ENCODE measurements at regions not wholly inside any gene's neighbourhood (a gene's known extent, or its start where the extent isn't known, plus 50 kb on each side); places are given as distances from the start of the nearest gene placed in this dataset.
A peak's percentile ranks its signal among the peaks of the same experiment; 100 is the strongest.

DNA sequence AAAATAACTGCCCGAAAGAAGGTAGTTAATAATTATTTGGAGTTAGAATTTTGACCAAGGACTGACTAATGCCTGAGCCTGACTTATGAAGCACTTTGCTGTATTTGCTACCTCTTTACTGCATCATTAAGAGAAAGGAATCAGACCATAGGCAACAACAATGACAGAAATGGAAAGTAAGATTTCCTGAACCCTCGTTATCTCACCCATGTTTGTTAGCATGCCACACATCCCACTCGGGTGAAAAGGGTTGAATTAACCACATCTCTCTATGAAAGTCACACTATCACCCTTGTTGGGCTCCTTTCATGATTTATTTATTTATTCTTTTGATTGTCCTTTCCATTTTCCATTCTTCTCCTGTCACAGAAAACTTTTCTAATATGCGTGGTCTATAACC lies 59.6 kb downstream of the OLIG3 start:
- DNase-seq (ENCODE audit: low spot score), result no peak

DNA sequence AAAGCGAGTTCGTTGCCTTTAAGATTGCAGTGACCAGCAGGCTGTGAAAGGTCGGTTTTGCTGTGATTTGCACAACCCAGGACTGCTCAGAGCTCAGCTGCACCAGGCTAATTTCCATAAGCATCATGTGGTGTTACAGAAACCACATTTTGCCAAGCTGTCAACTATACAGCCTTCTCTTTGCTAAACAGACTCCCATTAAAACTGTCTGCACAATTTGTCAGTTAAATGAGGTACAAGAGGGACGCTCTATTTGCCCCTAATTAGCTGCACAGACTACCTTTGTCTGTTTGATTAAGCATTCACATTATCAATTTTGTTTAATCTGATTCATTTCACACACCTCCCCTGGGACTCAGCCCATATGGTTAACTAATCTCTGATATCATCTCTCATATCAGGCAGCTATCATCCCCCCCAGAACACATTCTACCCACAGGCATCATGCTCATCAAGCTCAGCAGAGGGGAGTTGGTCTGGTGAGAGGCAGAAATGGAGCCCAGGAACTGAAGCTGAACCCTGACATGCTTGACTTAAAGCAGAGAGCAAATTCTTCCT lies 62.1 kb downstream of the OLIG3 start:
- no peak for DNase-seq (ENCODE audit: low spot score)

GRCh38 chr6:137430954-137431353 lies 63.2 kb downstream of the OLIG3 start:
- DNase-seq (ENCODE audit: low spot score), result no peak

DNA sequence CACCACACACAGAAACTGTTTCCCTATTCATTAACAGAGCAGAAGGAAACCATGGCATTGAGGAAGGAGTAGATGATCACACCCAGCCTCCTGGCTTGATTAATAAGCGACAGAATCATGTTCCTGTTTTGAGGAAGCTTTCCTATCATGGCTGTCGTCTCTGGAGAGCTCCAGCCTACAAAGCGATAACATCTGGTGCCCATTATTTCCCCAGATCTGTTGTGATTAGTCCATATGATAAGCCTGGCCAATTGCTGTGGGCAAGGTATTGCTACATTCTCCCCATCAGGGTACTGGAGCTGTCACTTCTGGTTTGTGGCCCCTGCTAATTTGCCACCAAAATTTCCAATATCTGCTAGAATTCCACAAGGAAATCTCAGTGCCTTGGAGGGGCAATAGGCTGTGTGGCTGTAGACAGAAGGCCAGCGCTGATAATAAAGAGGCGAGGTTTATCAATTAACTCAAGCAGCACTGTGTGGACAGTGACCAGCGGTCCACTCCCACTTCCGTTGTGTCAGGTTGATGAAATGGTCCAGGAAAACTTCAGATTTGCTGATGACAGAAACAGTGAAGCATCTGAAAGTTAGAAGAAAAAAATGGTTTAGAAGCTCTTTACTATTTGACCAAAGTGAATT lies 66.4 kb downstream of the OLIG3 start:
- no peak for DNase-seq (ENCODE audit: low spot score)

DNA sequence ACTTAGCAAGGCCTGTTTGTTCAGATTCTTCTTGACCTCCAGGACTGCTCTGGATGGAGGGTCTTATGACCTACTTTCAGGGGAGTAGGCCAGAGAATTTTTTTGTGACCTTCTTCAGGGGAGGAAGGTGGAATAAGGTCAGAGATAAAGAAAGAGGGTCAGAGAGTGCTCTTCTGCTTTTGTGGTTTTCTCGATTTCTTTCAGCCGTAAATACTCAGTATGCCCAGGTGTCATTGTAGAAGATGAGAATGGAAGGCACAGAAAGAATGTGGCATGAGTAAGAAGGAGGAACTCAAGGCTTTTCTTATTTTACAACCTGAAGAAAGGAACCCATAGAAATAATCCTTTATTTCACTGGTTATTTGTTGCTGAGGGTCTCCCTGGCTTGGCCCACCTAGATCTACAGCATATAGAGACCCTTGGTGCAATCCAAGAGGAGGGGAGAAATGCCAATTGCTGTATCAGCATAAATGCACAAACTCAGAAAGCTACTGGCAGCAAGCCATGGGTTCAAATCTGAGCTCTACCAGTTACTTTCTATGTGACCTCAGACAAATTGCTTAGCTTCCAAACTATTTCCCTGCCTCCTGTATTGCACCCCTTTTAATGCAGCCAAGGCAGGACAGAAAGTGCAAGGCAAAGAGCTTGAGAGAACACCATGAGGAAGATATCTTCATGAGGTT lies 68.0 kb downstream of the OLIG3 start:
- DNase-seq (ENCODE audit: low spot score), result no peak

- DNase-seq (ENCODE audit: low spot score), result no peak
Observed at GRCh38 chr6:137424251-137424650, 69.9 kb downstream of the OLIG3 start.

DNA sequence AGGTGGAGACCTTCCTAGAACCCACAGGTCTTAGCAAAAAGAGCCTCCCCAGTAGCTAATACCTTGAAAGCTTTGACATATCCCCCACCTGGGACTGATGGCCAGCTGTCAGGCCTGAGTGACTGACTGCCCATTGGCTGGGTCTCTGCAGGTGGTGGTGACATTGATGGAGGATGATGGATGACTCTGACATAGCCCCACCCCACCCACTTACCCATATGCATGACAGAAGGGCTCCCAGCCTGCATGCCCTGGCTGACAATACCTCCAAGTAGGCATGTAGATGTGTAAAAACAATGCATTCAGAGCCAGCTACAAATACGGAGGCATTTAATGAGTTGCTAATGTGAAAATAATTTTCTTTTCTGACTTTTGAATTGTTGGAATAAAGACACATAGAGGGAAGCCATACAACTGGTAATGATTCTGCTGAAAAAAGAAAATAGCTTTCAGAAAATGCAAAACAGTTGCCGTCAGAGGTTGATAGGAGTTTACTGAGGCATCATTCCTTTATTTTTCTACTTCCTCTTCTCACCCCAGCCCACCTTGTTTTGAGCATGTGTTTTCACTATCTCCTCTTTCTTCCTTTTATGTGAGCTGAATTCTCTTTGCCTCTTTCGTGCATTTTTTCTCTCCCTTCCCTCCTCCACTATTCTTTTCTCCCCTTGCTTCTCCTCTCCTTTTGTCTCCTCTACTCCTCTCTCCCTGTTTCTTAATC lies 70.6 kb downstream of the OLIG3 start:
- no peak for DNase-seq (ENCODE audit: low spot score)

DNA sequence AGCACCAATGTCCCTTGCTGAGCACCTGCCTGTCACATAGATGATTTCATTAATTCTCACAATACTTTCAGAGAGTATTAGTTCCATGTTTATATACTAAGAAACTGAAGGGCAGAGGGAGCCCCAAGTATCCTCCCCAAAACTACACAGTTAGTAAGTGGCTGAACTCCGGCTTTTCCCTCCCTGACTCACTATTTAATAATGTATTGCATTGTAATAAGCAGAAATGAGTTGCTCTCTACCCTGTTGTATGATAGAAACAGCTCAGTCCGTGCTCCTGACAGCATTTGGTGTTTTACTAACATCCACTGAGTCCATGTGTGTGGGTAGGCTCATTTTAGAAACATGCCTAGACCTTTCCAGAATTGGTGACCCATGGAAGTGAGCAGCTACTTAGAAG lies 76.8 kb downstream of the OLIG3 start:
- DNase-seq (ENCODE audit: low spot score), result no peak

- DNase-seq (ENCODE audit: low spot score), result no peak
Observed at GRCh38 chr6:137416376-137417109, 77.7 kb downstream of the OLIG3 start.

DNA sequence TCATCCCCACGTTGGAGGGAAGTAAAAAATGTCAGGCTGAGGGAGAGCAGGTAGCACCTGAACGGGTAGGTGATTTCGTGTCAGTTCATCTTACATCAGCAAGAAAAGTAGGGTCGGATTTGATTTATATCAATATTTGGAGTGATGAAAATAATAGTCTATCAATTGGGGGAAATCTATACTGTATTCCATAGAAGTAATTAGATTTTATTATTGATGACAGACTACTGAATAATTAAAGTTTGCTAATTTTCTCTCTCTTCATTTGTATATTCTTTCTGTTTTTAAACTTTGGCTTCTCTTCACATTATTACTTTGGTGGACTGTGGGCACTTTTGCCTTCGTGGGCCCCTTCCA lies 78.4 kb downstream of the OLIG3 start:
- DNase-seq (ENCODE audit: low spot score), result no peak

DNA sequence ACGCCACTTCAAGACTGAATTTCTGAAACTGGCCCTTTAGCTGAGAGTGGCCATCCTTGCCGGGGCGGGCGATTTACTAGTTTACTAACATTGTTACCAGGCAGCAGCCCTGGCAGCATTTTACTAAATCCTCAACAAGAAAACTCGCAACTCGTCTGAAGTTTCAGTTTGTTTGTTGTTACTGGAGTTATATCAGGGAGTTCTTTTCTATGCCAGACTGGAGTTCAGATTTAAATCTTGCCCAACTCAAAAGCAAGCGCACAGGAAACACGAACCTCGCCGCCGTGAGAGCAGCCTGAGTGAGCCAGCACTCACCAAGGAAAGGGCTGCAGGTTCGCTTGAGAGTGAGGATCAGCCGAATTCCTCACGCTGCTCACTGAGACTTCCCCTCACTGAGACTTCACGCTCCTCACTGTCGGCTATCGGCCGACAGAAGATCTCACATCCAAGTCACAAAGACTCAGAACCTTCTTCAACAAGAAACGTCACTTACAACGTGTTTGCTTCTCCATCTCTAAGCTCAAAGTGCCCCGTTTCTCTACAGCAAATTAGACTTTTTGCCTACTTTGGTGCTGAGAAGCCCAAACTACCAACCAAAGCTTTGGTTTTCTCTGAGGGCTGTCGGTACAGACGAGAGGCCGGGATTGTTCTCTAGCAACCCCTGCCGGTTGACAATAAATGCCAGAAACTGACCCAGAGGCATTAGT lies 78.9 kb downstream of the OLIG3 start:
- peak; percentile 81 for DNase-seq (ENCODE audit: low spot score)

- DNase-seq (ENCODE audit: low spot score), result no peak
Observed at GRCh38 chr6:137414599-137414998, 79.6 kb downstream of the OLIG3 start.

DNA sequence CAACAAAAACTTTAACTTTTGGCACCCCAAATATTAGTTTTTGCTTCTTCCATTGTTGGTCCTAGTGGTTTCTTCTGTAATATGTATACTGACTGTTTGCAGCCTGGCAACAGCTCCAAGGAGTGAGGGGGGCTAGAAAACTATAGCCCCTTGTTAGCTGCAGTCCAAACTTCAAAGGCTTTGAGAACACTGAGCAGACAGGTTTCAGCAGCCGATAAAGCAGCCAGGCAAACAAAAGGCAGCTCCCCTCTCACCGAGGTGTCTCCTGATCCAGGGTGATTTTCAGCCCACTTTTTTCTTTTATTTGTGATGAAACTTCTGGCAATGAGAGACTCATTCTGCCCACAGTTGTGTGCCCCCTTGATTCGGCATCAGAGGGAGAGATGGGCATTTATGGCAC lies 80.7 kb downstream of the OLIG3 start:
- no peak for DNase-seq (ENCODE audit: low spot score)

DNA sequence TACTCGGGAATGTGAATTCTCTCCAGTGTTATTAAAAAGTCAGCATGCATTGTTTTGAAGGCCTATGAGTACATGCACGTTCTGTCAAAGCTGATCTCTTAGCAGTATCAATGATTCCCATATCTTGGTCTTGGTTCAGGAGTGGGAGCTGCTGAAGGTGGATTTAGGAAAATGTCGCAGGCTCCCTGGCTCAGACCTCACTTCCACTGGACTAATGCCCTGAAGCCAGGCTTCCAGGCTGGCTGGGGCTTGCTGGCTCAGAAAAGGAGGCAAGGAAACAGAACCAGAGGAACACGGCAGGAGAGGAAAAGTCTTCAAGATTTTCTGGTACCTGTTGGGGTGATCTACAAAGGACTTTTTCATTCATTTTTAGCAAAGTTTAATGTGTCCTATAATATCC lies 81.6 kb downstream of the OLIG3 start:
- DNase-seq (ENCODE audit: low spot score), result no peak

DNA sequence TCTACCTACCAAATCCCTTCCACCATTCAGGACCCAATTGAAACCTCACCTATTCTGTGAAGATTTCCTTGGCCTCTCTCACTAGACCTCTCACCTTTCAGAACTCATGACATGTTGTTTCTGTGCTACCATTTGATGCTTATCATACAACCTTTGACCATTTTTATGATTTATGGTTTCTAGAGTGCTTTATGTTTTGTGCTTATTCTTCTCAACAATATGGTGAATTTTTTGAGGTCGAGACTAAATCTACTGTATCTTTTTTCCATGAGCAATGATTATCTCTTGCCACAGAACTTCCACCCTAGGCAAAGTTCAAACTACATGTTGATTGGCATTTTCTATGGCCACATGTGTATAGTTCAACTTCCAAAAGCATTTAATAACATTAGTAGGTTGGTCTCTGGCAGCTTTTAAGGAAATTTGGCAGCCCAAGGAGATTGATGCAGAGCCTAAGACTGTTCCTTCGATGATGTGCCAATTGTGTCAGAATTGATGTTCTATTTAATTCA lies 84.9 kb downstream of the OLIG3 start:
- DNase-seq (ENCODE audit: low spot score), result no peak

DNA sequence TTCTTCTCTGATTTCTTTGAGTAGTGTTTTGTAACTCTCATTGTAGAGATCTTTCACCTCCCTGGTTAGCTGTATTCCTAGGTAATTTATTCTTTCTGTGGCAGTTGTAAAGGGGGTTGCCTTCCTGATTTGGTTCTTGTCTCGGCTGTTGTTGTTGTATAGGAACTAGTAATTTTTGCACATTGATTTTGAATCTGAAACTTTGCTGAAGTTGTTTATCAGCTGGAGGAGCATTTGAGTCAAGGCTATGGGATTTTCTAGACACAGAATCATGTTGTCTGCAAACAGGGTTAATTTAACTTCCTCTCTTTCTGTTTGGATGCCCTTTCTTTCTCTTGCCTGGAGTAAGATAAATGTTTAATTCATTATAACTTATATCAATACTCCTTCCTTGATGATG lies 86.4 kb downstream of the OLIG3 start:
- no peak for DNase-seq (ENCODE audit: low spot score)

- DNase-seq (ENCODE audit: low spot score), result no peak
Observed at GRCh38 chr6:137405806-137406205, 88.4 kb downstream of the OLIG3 start.

- DNase-seq (ENCODE audit: low spot score), result no peak
Observed at GRCh38 chr6:137403855-137404254, 90.3 kb downstream of the OLIG3 start.

DNA sequence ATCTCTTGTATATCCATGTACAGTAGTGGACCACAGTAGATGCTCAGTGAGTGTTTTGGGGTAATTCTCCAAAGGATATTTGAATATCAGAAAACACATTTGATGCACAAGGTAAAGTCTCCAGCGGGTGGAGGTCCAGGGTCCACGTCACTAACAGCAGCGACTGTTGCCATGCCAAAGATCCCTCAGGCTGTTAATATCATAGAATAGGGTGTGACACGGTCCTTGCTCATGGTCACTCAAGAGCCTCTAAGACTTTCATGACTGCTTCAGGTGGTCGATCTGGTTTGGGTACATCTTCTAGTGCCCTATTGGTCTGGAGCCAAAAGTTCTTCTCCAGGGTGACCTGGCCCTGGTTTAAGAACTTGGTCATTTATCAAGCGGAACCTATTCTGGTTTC lies 90.8 kb downstream of the OLIG3 start:
- no peak for DNase-seq (ENCODE audit: low spot score)

DNA sequence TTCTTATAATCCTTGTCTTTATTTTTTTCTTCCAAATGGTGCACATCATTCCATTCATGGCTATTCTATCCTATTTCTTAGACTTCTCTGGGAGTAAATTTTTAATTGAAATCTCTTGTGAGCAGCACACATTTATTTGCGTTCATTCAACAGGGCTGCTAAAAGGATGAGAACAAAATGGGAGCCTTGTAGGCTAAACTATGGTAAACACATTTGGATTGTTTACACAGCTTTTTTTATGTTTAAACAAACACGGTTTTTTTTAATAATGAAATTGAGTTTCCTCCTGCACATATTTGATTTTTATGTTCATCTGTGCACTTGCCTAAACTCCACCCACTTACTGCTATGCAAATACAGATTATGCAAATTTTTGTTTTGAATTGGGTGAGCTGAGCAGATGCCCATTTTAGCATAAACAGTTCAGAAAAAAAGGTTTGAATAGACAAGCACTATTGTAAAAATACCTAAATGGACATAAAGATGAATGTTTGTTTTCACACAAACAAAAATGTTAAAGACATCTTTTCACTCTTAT lies 92.0 kb downstream of the OLIG3 start:
- DNase-seq (ENCODE audit: low spot score), result no peak

DNA sequence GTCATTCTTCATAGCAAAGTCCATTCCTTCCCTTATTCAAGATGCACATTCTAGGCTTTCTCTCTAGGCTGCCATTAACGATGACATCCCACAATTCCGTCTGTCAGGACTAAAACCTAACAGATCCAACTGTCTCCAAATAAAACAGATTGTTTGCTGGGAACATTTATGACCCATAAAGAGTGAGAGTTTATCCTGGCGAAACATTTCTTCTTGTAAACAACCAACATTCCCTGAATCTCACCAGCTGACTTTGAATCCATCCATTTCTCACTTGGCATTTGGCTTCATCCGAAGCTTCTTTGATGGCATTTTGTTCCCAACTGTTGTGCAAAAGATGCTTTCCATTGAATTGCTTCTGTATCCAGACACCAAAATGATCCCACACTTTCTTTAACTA lies 93.1 kb downstream of the OLIG3 start:
- no peak for DNase-seq (ENCODE audit: low spot score)
